HG02981 (cell line): ENCODE measurements at regions not wholly inside any gene's neighbourhood (a gene's known extent, or its start where the extent isn't known, plus 50 kb on each side); places are given as distances from the start of the nearest gene placed in this dataset.

ENCODE experiments used
- ATAC-seq: cut with Tn5 transposase; IDR thresholded peaks from one replicate; pipeline ENCODE4 v1.9.1; 2021; ENCODE audit warnings: mild to moderate bottlenecking, moderate library complexity; ENCODE audit not compliant: unreplicated experiment

DNA sequence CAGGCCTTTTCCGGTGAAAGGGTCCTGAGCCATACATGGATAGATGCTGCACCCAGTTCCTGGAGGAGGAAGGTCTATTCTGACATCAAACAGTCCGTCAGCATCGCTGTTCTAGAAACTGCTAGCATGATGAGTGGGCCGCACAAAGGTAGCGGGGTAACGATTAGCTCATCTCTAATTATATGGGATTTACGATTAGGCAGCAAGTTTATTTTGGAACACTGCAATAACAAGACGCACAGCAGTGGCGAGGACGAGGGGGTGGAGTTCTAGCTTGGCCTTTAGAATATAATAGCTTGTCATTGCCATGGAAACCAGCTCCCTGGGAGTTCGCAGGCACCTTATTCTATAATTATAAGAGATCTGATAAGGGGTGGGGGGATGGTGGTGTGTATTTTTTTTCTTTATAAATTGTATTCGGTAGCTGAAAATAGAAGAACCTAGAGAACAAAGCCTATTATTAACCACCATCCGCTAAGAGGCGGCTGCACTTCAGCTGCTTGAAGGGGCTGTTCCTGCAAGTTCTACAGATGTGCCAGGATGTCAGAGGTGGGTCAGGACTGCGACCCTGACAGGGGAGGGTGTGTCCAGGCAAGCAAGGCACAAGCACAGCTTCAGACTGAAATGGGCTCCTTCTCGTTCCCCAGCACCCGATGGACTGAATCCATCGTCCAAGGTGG is 311.0 kb downstream of the AGTPBP1 start:
- ATAC-seq = no peak

DNA sequence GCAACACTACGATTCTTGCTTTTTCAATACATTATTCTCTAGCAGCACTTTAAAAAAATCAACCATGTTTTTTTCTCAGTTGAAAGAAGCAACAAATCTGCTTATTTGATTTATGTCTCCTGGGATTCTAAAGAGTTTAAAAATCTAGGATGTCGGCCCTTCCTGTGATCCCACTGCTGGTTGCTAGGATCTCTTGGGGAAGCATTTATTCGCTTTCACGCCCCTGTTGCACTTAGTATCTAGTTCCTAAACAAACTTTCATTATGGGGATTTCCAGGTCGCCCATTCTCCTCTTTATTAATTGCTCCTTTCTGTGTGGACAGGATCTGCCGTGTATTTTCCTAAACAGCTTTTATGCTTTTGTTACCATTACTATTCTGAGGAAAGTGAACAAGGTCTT is 313.5 kb downstream of the AGTPBP1 start:
- ATAC-seq = no peak

DNA sequence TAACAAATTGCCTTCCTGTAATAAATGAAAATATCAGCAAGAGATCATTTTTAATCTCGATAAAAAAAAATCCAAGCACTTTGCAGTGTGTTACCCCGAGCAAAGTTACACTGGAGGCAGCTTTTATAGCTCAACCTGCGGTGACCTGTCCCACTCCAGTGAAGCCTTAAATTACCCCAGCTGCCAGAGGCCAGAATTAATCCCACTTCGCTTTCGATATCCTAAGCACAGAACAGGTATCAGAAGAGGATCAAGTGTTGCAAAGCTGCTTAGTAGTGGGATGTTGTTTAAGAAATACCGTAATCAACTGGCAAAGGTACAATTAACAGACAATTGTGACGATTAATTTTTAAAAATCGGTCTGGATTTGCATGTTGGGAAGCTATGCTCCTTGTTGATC is 314.0 kb downstream of the AGTPBP1 start:
- no peak for ATAC-seq

DNA sequence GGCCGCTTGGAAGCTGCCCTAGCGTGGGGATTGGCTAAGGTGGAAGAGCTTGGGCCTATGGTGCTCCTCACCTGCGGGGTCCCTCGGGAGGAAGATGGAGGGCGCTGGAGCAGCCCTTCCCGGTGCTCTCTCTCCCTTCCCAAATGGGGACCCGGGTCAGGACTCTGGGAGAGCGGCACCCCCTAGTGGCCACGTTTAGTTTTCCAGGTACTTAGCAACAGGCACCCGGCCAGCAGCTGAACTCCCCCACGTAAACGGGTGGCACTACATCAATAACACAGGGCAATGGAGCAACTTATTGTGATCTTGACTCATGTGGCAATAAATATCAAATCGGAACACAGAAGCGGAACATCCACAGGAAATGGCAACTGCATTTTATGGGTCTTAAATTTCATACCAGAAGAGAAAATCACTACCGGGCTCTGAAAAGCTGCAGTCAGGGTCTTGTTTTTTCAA is 316.6 kb downstream of the AGTPBP1 start:
- peak; percentile 65 for ATAC-seq

DNA sequence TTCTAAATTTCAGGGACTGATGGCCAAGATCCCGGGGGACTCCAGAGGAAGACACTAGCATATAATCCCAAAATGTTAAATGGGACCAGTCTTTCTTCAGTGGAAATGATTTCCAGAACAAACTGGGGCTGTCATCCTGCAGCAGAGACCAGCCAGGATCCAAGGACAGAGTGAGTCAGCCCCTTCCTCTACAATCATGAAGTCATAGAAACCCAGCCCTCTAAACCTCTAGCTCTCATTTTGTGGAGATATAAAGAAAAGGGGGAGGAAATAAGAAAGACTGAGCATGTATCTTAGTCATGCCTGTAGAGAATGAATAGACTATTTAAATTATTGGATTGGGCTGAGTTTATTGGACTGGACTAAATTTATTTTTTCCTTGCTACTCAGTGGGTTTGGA is 318.3 kb downstream of the AGTPBP1 start:
- ATAC-seq = no peak

DNA sequence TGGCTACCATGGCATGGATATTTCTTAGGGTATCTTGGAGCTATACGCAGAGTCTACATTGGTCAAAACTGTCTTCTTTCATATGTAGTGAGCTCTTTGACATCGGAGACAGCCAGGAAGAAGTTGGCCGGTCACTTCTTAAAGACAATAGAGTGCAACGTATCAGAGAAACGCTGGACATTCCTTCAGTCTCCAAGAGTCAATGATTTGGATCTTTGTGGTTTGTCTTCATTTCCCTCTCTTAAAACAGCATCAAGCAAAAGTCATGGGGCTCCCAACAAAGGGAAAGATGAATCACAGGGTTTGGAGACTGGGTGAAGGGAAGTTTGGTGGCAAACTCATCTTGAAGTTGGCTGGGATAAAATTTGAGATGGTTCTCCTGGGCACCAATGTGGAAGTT is 320.1 kb downstream of the AGTPBP1 start:
- ATAC-seq = no peak

DNA sequence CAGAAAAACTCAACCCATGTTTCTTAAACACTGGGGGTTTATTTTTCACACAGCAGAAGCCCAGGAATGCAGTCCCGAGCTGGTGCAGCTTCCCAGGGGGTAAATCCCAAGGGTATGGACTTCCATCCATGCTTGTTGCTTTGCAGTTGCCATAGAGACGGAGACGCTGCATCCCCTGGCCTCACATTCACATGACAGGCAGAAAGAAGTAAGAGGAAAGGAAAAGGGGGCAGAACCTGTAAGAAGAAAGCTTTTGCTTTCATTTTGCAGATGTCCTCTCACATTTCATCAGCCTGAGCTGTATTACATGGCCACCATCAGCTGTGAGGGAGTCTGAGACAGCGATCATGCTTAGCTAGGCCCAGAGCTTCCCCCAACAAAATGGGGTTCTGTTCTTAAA is 321.0 kb downstream of the AGTPBP1 start:
- ATAC-seq = no peak

DNA sequence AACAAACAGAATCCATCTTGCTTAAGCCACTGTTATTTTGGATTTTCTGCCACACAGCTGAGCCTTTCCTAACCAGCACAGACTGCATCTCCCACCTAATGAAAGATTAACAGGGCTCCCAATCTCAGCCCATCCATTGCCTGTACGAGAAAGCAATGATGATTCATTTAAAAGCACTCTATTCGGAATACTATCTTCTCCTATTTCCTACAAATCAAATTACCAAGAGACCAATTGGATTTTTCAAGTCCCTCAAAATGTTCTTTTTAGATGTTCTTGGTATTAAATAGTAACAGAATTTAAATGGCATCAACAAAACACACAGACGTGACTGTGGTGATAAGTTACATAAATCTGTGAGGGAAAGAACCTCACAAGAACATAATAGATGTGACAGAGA is 324.1 kb downstream of the AGTPBP1 start:
- no peak for ATAC-seq

DNA sequence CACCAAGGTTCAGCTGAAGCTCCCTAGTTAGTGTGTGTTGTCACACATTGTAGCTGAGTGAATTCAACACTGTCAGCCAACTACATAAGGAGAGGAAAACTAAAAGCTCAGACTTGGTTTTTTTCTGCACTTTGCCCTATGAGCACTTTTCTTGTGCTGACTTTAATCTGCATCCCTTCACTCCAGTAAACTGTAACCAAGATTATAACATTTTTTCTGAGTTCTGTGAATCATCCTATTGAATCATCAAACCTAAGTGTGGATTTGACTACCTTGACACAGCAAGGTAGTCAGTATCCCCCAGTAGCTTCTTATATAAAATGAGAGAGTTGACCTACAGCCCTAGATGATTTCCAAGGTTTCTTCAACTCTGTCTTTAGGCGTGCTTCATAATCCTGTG is 325.0 kb downstream of the AGTPBP1 start:
- no peak for ATAC-seq

DNA sequence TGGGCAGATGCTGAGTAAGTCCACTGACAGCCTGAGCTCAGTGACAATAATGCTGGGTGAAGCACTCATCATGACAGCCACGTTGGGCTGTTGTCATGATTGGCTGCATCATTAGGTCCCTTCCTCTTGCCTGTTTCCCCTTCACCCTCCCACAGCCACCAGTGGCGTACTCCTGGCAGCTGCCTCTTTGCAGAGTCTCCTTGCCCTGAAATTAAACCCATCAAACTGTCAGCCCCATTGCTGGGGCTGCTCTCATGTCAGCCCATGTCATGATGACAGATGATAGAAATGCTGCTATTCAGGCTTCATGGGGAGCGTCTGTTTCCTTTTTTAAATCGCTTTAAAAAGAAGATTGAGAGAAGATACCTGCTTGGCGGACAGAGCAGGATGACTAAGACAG is 327.4 kb downstream of the AGTPBP1 start:
- no peak for ATAC-seq

DNA sequence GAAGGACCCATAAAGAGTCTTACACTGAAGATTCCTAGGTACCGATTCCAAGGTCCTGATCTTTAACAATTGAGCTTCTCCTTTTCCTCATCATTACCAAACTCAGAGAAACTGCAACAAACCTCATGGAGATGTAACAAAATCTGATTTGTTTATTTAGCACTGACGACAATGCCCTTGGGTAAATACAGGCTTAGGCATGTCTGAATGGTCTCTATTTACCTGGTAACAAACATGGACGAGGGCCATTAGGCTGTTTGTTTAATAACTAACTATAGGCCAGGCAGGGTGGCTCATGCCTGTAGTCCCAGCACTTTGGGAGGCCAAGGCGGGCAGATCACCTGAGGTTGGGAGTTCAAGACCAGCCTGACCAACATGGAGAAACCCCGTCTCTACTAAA is 333.3 kb downstream of the AGTPBP1 start:
- no peak for ATAC-seq

DNA sequence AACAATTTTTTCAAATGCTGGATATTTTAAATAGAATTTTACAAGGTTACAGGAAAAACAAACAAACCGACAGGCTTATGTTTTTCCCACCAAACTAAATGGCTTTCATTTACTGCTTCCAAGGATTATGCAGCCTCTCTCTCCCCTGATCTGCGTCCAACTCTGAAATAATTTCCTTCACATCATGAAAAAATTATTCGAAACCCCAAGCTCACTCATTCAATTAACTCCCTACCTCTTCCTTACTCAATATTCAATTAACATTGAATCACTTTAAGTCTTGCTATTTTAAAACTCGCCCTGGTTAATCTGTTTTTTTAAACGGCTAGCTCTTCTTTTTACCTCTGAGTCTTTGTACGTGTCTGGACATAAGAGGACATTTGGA is 336.2 kb downstream of the AGTPBP1 start:
- no peak for ATAC-seq

DNA sequence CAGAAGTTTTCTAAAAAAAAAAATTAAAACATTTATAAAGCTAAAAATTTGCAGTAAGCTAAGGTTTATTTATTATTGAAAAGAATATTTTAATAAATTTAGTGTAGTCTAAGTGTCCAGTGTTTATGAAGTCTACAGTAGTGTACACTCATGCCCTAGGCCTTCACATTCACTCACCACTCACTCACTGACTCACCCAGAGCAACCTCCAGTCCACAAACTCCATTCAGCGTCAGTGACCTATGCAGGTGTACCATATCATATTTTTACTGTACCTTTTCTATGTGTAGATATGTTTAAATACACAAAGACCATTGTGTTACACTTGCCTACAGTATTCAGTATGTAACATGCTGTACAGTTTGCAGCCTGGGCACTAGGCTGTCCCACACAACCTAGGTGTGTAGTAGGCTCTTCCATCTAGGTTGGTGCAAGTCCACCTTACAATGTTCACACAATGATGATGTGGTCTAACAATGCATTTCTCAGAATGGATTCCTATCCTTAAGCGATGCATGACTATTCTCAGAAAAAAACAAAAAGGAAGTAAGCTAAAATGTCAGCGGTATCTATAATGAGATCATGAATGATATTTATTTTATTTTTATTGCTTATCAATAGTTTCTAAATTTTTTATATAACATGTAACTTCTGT is 336.7 kb downstream of the AGTPBP1 start:
- no peak for ATAC-seq

DNA sequence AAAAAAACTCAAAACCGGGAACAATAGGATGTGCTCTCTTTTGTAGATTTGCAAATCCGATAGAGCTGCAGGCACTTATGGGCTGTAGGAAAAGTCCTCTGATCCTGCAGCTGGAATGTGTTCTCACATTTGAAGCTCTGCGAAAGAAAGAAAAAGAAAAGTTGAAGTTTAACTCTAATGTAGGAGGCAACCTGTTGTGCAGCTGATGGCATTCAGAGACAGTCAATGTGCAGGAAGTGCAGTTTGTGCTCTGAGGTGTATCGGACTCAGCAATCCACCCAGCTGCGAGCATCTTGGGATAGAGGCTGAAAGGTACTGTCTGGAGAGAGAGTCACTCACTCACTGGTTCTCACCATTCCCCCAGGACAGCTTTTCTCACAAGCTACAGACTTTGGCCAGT is 339.2 kb downstream of the AGTPBP1 start:
- no peak for ATAC-seq

DNA sequence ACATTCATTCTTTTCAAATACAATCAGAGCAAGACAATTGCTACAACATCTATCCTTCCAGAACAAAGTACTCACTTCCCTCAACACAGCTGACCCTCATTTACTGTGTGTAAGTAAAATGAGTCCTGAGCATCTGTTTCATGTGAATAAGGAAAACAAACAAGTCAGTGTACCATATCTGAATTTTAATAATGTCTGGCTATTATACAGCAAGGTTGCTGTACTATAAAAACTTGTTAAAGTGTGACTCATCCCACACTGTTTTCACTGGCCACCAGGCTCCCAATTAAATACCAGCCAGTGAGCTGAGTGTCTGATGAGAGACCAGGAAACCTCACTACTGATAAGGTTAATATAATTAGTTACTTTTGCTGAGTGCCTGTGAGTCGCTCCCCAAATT is 339.8 kb downstream of the AGTPBP1 start:
- no peak for ATAC-seq

DNA sequence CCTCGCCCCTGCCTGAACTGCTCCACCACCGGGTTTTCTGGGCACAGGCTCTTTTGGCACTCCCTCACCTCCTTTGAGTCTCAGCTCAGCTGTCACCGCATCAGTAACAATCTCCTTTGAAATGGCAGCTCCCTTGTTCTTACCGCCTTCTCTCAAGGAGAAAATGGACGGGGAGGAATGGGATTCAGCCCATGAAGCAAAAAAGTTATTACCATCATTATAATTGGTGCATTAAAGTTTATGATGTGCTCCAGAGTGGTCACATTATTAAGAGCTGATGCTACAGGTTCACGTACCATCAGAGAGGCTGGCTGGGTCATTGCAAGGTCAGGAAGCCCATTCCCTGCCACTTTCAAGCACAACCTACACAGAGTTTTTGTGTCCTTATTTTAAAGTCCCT is 344.7 kb downstream of the AGTPBP1 start:
- no peak for ATAC-seq

DNA sequence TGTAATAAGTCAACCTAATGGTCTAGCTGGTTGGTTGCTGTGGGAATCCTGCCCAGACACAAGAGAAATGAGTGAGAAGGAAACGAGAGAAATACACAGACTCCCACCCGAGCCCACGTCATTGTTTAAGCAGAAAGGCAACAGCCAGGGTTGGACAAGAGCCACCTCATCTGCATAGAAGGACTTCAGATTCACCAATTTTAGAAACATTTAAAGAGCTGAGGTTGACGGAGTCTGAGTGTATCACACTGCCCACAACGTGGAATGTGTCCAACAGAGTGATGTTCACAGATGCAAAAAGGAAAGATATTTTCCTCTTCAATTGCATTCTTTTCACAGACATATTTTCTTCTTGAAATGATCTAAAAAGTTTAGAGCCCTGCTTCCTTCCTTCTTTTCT is 349.5 kb downstream of the AGTPBP1 start:
- no peak for ATAC-seq

DNA sequence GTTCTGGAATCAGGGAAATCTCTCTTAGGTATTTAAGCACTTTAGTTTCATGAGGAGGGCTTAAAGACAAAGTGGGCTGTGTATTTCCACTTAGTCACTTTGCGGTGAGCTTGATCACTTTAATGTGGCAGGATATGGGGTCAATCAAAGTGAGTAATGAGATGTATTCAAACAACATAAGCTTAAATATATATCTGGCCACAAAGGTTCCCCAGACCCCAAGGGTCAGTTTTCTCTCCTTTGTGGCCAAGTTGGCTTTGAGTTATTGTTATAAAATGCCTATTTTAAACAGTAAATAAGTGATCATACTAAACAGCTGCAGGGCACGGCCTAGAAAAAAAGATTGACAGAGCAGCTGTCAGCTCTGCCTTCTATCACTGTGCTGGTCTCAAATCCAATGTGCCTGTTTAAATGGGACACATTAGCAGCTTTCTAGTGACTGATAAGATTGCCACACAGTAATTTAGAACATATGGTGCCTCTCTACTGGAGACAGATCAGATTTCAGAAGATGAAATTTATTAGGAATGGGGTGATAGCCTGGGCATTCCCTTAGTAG is 363.9 kb downstream of the AGTPBP1 start:
- ATAC-seq = peak; percentile 48

DNA sequence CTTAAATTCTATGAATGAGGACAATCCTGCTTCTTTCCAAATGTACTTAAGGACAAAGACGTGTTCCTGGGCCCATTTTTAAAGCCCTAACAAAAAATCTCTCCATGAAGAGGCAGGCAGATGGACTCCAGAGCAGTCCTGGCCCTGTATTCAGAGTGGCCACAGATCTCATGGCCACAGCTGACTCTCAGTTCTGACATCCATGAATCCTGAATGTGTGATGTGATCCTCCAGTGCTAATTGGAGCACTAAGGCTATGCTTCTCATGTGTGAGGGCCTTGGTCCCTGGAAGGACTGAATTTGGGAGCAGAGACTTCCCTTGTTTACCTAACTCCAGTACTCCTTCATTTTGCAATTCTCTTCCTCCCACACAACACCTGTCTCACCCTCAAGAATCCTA is 373.0 kb downstream of the AGTPBP1 start:
- no peak for ATAC-seq

DNA sequence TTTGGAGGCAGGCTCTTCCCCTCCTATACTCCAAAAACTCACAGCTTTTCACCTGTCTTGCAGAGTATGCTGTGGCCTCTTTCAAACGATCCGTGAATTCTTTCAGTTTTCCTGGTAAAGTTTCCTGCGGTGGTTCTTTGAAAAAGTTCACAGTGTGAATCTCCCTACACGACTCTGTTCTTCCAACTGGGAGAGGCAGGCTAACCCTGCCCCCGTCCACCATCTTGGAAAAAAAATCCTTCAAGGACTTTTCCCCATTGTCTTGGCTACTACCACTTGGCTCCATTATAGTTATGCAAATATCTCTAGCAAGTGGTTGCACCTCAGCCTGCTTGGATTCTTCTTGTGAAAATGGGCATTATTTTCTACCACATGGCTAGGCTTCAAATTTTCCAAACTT is 382.6 kb downstream of the AGTPBP1 start:
- no peak for ATAC-seq

DNA sequence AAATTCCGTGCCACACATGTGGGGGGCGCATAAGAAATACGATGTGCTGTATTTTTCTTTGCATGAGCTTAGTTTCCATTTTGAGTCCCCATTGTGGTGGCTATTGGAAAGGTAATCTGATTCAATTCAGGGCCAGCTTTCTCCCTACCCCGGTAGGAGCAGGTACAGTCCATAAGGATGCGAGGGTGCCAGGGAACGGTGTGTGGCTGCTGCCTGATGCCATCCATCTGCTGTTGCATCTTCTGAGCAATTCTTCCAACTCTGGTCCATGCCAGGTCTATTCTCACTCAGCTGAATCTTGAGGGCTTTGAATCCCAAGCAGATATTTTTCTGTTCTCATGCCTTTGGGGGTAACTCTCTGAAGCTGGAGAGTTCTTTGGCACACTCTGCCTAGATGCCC is 392.7 kb downstream of the AGTPBP1 start:
- ATAC-seq = no peak

DNA sequence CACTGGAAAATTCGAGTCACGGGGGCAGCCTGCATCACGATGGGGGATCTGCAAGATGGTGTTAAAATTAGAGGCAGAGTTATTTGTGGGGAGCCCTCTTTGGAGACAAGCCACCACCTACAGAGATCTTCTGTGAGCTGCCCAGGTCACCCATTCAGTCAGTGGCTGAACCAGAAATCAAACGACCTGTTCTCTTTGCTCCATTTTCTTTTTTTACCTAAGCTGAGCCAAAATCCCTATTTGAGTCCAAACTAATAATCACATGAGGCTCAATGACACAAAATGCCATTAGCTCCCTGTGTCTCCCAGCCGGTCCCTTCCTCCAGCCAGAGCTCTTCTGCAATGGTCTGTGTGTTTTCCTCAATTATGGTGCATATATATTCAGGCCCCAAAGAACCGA is 394.2 kb downstream of the AGTPBP1 start:
- no peak for ATAC-seq

DNA sequence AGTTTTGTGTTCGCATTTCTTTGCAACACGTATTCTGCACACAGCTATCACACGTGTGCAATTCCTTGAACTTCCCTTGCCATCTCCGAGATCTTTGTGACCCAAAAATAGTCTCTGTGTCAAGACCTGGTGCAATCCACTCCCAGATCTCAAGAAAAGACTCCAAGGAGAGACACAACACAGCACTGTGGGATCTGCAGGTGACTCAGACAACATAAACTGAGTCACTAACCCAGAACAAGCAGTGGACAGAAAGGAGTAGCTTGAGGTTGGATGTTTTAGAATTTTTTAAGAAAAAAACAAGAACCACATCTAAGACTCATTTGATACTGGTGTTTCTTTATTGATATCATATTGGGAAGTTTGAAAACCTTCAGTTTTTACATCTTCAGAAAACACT is 396.9 kb downstream of the AGTPBP1 start:
- ATAC-seq = no peak
